Effector CD8-positive, alpha-beta T cell (primary cell): ENCODE measurements at regions not wholly inside any gene's neighbourhood (a gene's known extent, or its start where the extent isn't known, plus 50 kb on each side); places are given as distances from the start of the nearest gene placed in this dataset.

ENCODE experiments used
- DNase-seq: peaks from one replicate; lab custom pipeline; 2025; lab: John Stamatoyannopoulos, UW

DNA sequence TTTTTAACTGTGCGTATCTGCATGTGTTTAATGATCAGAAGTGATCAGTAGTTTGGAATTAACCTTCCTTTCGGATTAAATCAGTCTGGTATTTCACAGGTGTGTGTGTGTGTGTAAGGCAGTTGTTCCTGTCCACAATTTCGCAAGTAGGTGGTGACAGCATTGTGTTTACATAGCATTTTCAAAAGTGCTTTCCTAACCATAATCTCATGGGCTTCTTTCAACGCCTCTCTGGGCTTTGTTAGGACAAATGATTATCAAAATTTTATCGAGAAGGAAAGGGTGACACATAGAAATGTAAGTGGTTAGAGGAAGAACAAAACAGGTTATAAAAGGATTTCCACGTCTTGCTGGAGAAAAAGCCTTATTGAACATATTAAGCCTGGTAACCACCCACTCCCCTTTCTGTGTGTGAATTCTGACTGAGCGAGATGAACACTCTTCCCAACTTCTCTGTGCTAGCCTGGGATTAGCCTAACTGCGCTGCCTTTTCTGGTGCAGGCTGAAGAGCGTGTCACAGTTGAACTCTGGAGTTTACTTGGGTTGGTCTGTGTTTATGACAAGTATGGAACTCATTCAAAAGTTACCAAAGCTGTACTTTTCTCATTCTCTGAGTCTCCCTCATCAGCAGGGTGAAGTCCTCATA lies 292.3 kb upstream of the PITRM1 start:
- no peak for DNase-seq

- DNase-seq = no peak
These were observed 288.0 kb upstream of the PITRM1 start for GRCh38 chr10:3460420-3461128.

- DNase-seq = no peak
These were observed 283.1 kb upstream of the PITRM1 start for GRCh38 chr10:3455385-3456334.

- DNase-seq = no peak
These were observed 280.2 kb upstream of the PITRM1 start for GRCh38 chr10:3452683-3453361.

- no peak for DNase-seq
These were observed 279.6 kb upstream of the PITRM1 start for GRCh38 chr10:3452173-3452626.

DNA sequence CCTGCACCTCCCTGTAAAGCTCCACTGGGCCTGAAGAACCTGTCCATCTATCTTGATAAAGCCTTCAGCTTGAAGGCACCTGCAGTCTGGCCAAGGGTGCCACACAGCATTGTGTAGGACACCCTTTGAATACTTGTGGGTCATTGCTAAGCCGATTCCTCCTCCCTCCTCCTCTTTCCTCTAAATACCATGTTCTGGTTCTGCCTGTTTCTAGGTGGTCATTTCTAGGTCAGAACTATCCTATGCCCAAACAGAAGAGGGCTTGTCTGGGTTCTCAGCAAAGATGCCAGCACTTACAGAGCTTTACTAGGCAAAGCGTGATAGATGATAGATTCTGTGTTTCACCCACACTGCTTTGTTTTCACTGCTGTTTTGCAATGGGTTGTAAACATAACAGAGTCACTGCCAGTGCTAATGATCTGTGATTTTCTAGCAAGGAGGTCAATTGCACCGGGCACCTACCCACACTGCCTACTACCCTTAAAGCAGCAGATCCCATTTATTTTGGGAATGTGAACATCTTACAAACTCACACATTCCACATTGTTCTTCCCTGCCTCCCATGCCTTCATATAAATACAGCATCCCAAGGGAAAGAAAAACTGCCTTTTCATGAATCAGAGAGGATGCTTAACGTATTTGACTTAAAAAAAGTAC lies 279.1 kb upstream of the PITRM1 start:
- DNase-seq = no peak

DNA sequence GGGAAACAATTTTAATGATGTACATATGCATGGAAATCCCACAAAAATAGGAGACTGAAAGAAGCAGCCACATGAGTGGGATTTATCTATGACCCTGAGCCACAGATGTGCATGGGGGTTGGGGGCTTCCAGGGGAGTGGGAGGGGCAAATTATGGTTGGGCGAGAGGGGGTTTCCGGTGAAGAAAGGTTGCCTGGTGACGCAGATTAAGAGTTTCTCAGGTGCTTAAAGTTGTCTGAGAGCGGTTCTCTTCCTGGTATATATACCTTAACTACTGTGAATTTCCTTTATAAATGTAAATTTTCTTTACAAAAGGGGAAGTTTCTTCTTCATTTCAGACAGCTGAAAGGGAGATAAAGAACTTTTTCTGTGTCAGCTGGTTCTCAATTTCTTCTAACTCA lies 273.6 kb upstream of the PITRM1 start:
- DNase-seq = no peak

GRCh38 chr10:3445648-3446047 lies 273.1 kb upstream of the PITRM1 start:
- no peak for DNase-seq

DNA sequence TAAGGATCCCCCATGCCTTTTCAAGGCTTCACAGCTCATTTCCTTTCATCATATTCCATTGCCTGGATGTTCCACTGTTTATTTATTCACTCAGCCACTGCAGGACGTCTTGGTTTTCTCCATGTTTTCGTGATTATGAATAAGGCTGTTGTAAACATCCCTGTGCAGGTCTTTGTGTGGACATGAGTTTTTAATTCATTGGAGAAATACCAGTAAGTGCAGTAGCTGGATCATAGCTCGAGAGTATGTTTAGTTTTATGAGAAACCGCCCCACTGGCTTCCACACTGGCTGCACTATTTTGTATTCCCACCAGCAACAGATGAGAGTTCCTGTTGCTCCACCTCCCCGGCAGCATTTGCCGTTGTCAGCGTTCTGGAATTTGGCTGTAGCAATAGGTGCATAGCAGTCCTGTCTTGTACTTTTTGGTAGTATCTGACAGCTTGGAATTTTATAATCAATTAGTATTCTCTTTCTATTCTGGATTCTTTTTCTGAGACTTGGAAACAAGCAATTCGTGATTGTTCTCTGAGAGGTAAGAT lies 269.9 kb upstream of the PITRM1 start:
- no peak for DNase-seq

GRCh38 chr10:3439183-3439582 lies 266.6 kb upstream of the PITRM1 start:
- no peak for DNase-seq

DNA sequence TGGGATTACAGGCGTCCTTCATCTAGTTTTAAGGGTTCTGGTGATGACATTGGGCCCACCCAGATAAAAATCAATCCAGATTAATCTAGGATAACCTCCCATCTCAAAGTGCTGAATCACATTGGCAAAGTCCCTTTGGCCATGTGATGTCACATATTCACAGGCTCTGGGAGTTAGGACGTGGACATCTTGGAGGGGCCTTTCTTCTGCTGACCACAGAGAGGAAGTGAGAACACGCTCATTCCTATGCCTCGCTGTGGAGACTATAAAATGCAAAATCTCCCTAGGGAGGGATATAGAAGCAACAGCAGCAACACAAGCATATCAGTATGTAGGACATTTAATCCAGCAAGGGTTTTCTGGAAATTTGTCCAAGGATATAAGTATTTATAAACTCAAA lies 266.0 kb upstream of the PITRM1 start:
- no peak for DNase-seq

DNA sequence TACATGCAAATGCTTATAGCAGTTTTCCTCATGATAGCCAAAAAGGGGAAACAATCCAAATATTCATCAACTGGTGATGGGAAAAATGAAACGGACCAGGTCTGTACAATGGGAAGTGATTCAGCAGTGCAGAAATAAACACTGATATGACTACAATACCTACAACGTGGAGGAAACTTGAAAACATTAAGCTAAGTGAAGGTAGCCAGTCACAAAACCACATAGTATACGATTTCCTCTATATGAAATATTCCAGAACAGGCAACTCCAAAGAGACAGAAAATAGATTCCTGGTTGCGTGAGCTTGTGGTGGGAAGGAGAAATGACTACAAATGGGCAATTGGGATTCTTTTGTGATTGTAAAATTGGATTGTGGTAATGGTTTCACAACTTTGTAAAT lies 263.1 kb upstream of the PITRM1 start:
- no peak for DNase-seq

GRCh38 chr10:3433988-3434387 lies 261.4 kb upstream of the PITRM1 start:
- no peak for DNase-seq

- no peak for DNase-seq
These were observed 260.5 kb upstream of the PITRM1 start for GRCh38 chr10:3433131-3433530.

DNA sequence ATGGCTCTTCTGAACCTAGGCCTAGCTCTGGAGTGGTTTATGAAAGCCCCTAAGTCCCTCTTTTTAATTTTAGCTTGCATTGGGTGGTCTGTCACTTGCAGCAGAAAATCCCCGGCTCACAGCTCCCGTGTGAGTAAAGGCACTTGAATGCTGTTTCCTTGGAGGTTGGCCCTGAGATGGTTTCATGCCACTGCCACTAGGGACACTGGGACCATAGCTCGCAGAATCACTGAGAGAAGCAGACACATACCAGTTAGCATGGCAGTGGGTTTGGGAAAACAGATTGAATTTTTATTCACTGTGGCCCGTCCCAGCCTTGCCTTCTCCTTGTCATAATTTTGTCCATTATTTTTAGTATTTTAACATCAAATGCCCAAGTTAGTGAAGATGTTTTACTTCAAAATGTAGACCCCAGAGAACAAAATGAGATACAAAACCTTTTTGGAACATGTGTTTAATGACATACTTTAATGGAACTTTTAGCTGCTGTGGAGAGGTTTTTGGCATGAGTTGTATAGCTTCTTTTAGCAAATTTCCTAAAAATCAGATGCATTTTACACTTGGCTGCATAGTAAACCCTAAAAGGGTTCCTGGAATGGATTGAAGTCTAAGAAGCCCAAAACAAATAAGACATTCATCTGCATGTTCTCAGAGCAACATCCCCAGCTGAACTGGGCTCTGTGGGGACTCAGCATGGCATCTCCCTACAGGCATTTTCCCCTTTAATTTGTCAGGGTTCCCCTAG lies 259.7 kb upstream of the PITRM1 start:
- DNase-seq = no peak

- no peak for DNase-seq
These were observed 257.9 kb upstream of the PITRM1 start for GRCh38 chr10:3430501-3430900.

DNA sequence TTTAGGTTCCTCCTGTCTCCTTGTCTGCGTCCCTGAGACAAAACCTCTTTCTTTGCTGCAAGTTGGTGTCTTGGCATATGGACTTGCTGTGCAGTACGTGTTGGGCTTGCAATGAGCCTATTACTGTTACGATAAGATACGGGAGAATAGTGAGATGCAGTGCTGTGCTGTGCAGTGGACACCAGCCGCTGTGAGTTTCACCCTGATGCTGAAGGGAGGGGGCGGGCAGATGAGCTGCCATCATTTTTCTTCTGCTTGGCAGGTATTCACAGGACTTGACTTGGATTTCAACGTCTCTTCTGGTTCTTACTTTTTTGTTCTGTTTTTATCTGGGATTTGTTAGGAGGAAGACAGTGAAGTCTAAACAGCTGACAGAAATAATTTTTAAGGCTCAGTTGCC lies 257.1 kb upstream of the PITRM1 start:
- DNase-seq = no peak

DNA sequence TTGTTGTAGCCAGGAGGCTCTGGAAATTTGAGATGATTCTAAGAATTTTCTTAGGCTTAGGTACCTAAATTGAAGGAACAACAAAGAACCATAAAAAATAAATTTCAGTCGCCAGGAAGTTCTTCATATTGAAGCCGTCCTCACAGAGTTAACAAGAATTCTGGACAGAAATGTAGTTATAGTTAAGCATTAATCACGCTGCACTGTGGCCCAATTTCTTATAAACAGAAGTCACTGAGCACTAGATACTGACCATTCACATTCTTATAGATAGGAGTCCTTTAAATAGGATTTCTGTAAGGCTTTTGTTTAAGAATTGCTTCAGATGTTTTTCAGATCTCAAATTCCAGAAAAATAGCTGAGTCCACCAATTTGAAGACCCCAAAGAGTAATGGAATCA lies 256.2 kb upstream of the PITRM1 start:
- no peak for DNase-seq

GRCh38 chr10:3427950-3428354 lies 255.4 kb upstream of the PITRM1 start:
- no peak for DNase-seq

GRCh38 chr10:3427347-3427746 lies 254.8 kb upstream of the PITRM1 start:
- DNase-seq = no peak
